GM12878 (cell line): ENCODE measurements at regions not wholly inside any gene's neighbourhood (a gene's known extent, or its start where the extent isn't known, plus 50 kb on each side); places are given as distances from the start of the nearest gene placed in this dataset.

Source experiments
- ATAC-seq: fragments of 200-7000 bp; cut with Tn5 transposase; 3 replicates; pipeline ENCODE4 v1.9.1; 2020; ENCODE audit warnings: mild to moderate bottlenecking, moderate library complexity
- BruUV-seq: library from RNA; stranded (reverse); fragments of 400-500 nt; replicated peaks from 2 replicates; lab custom pipeline; 2021; lab: Mats Ljungman, UMichigan
- CTCF ChIA-PET: fragments of 300-600 bp; sonication (Branson Sonifier 250); formaldehyde crosslinking; extraction: SDS; loops from one replicate; lab custom pipeline; 2021; ENCODE audit warnings: inconsistent platforms; lab: Yijun Ruan, JAX
- POLR2A ChIA-PET: fragments of 350-600 bp; formaldehyde crosslinking; extraction: SDS; loops from one replicate; lab custom pipeline; 2021; ENCODE audit warnings: inconsistent platforms; lab: Charles Lee
- RAD21 ChIA-PET: fragments of 300-600 bp; sonication (Branson Sonifier 250); formaldehyde crosslinking; loops from one replicate; lab custom pipeline; 2023; ENCODE audit warnings: antibody characterized with exemption; ENCODE audit not compliant: unreplicated experiment; lab: Charles Lee
- SMC1A ChIA-PET: fragments of 300-600 bp; sonication (Branson Sonifier 250); formaldehyde crosslinking; loops from one replicate; lab custom pipeline; 2023; ENCODE audit not compliant: unreplicated experiment, uncharacterized antibody; lab: Charles Lee
- DNase-seq: peaks from one replicate; pipeline ENCODE4 v3.0.0-alpha.2; 2011; ENCODE audit warnings: low read depth, low spot score
- FAIRE-seq: peaks from 3 replicates; lab custom pipeline; 2011; peaks lifted over from hg19 to GRCh38; lab: Jason Lieb, UNC
- H2AFZ ChIP-seq: 2 replicates; pipeline ENCODE4 v1.6.0; 2011; ENCODE audit warnings: low read depth, low read length, control low read depth; ENCODE audit not compliant: control insufficient read depth
- H3K27ac ChIP-seq: 2 replicates; pipeline ENCODE4 v1.5.1; 2011; ENCODE audit warnings: control low read depth; ENCODE audit not compliant: control insufficient read depth, insufficient read depth
- H3K27me3 ChIP-seq, 2 experiments: replicated peaks in 1 of 2; 2 replicates each; pipeline versions ENCODE4 v1.6.0 to v1.6.1; 2011; ENCODE audit warnings: low read length in 1 of 2; ENCODE audit not compliant: control insufficient read depth in 2 of 2, insufficient read depth in 2 of 2
- H3K36me3 ChIP-seq, 2 experiments: 2 replicates each; pipeline ENCODE4 v1.5.1; 2011; ENCODE audit warnings: low read length in 1 of 2; ENCODE audit not compliant: control insufficient read depth in 2 of 2, insufficient read depth in 2 of 2
- H3K4me1 ChIP-seq: 2 replicates; pipeline ENCODE4 v1.6.1; 2011; ENCODE audit warnings: mild to moderate bottlenecking, low read length, moderate library complexity, mixed read lengths; ENCODE audit not compliant: control insufficient read depth, insufficient read depth
- H3K4me2 ChIP-seq: 2 replicates; pipeline ENCODE4 v1.6.0; 2011; ENCODE audit warnings: control low read depth; ENCODE audit not compliant: control insufficient read depth, insufficient read depth
- H3K4me3 ChIP-seq: fragments of 200-600 bp; sonication (generic); 2 replicates; pipeline ENCODE4 v1.5.1; 2016
- H3K79me2 ChIP-seq: 2 replicates; pipeline ENCODE4 v1.6.0; 2011; ENCODE audit warnings: low read length; ENCODE audit not compliant: control insufficient read depth, insufficient read depth
- H3K9ac ChIP-seq: 2 replicates; pipeline ENCODE4 v1.8.0; 2011; ENCODE audit warnings: low read length, control low read depth, mixed read lengths; ENCODE audit not compliant: control insufficient read depth, insufficient read depth
- H3K9me3 ChIP-seq: replicated peaks from 3 replicates; pipeline ENCODE4 v1.5.1; 2011; ENCODE audit warnings: mild to moderate bottlenecking, low read length; ENCODE audit not compliant: control insufficient read depth, insufficient read depth
- H4K20me1 ChIP-seq: 2 replicates; pipeline ENCODE4 v1.6.0; 2011; ENCODE audit not compliant: control insufficient read depth, insufficient read depth
- ETV6 ChIP-seq, 2 experiments: fragments of 450-650 bp in 1 of 2; IDR thresholded peaks in 1 of 2; conservative IDR thresholded peaks in 1 of 2; 2 replicates each; pipeline ENCODE4 v1.6.1; 2014; ENCODE audit warnings: antibody characterized with exemption in 1 of 2, borderline replicate concordance in 1 of 2, low read depth in 1 of 2, mild to moderate bottlenecking in 1 of 2, moderate library complexity in 1 of 2
- HSF1 ChIP-seq: fragments of 150-350 bp; IDR thresholded peaks from 2 replicates; pipeline ENCODE4 v1.6.1; 2014; ENCODE audit warnings: mild to moderate bottlenecking, low read depth, low read length
- NR2C1 ChIP-seq: fragments of 450-650 bp; IDR thresholded peaks from 2 replicates; pipeline ENCODE4 v1.6.1; 2017; ENCODE audit warnings: antibody characterized with exemption, mild to moderate bottlenecking, moderate library complexity
- PAX8 ChIP-seq: fragments of 450-650 bp; IDR thresholded peaks from 2 replicates; pipeline ENCODE4 v1.6.1; 2017; ENCODE audit warnings: mild to moderate bottlenecking, moderate library complexity
- PML ChIP-seq: IDR thresholded peaks from 2 replicates; pipeline ENCODE4 v1.6.1; 2012; ENCODE audit warnings: low read length, inconsistent platforms
- POLR2A ChIP-seq: IDR thresholded peaks from 2 replicates; pipeline ENCODE4 v1.6.1; 2011; ENCODE audit warnings: low read depth, mild to moderate bottlenecking, low read length
- RBBP5 ChIP-seq: fragments of 200-600 bp; sonication (generic); conservative IDR thresholded peaks from 2 replicates; pipeline ENCODE4 v1.6.1; 2016
- SPI1 ChIP-seq: IDR thresholded peaks from 2 replicates; pipeline ENCODE4 v1.6.1; 2011; ENCODE audit warnings: low read depth, mild to moderate bottlenecking, low read length, moderate library complexity, borderline replicate concordance; ENCODE audit not compliant: insufficient read depth
- WRNIP1 ChIP-seq: IDR thresholded peaks from 2 replicates; pipeline ENCODE4 v1.6.1; 2011; ENCODE audit warnings: low read depth, low read length, improper control_type of control experiment, borderline replicate concordance
- ZZZ3 ChIP-seq: IDR thresholded peaks from 2 replicates; pipeline ENCODE4 v1.6.1; 2011; ENCODE audit warnings: low read depth; ENCODE audit not compliant: control insufficient read depth, insufficient read length
- whole genome bisulfite sequencing: methylation state at CpG from one replicate; pipeline ENCODE4 v1.1.6; 2016; ENCODE audit warnings: low lambda C conversion rate; ENCODE audit not compliant: insufficient replicate concordance, insufficient coverage; ENCODE audit errors: missing lambda C conversion rate; 5-methylcytosine and 5-hydroxymethylcytosine counted together
- in situ Hi-C: fragments of 300-500 bp; cut with MboI; formaldehyde crosslinking; loops from 9 replicates; pipeline ENCODE4 v1.14.3; 2018; ENCODE audit warnings: mixed read lengths
- intact Hi-C: fragments of 100-400 bp; cut with micrococcal nuclease; formaldehyde crosslinking; loops from one replicate; pipeline ENCODE4 v1.14.2; 2022; ENCODE audit not compliant: unreplicated experiment
- TF ChIP-seq, protein P1 (sequence below): fragments of 450-650 bp; IDR thresholded peaks from 2 replicates; pipeline ENCODE4 v1.6.1; 2018; ENCODE audit warnings: mild to moderate bottlenecking, low read depth, moderate library complexity; ENCODE audit not compliant: partially characterized antibody

DNA sequence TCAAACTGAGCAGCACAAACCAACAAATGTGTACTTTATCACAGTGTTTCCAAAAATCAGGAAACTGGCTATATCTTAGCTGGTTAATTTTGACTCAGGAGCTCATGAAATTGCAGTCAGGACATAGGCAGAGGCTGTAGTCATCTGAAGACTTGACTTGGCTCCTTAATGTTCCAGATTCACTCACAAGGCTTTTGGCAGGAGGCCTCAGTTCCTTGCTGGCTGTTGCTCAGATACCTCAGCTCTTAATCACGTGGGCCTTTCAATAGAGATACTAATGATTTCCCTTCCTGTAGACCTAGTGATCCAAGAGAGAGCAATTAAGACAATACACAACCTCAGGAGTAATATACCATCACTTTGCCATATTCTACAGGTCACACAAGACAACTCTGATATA lies 537.7 kb downstream of the BRINP3 start:
- H3K9ac ChIP-seq: no peak overlapping the region
- no peak for DNase-seq
- CTCF ChIA-PET: no interaction called here
- H3K27me3 ChIP-seq: no peaks in the 10 kb centered on the region
- no peak for ATAC-seq
- RAD21 ChIA-PET: no interaction called here
- no peaks in the 10 kb centered on the region for H3K36me3 ChIP-seq
- no peaks in the 10 kb centered on the region for H3K4me1 ChIP-seq
- FAIRE-seq: peak; percentile 13
- no peak overlapping the region for H3K4me3 ChIP-seq
- H3K27ac ChIP-seq: no peak overlapping the region
- no peaks in the 10 kb centered on the region for H4K20me1 ChIP-seq
- SMC1A ChIA-PET: no interaction called here
- in situ Hi-C loops: no loop called here
- POLR2A ChIA-PET: no interaction called here
- intact Hi-C loops: no loop called here
- no peak for TF ChIP-seq HSF1
- TF ChIP-seq SPI1: no peak
- TF ChIP-seq ZZZ3: no peak
- no peak for TF ChIP-seq RBBP5
- TF ChIP-seq, protein P1, sequence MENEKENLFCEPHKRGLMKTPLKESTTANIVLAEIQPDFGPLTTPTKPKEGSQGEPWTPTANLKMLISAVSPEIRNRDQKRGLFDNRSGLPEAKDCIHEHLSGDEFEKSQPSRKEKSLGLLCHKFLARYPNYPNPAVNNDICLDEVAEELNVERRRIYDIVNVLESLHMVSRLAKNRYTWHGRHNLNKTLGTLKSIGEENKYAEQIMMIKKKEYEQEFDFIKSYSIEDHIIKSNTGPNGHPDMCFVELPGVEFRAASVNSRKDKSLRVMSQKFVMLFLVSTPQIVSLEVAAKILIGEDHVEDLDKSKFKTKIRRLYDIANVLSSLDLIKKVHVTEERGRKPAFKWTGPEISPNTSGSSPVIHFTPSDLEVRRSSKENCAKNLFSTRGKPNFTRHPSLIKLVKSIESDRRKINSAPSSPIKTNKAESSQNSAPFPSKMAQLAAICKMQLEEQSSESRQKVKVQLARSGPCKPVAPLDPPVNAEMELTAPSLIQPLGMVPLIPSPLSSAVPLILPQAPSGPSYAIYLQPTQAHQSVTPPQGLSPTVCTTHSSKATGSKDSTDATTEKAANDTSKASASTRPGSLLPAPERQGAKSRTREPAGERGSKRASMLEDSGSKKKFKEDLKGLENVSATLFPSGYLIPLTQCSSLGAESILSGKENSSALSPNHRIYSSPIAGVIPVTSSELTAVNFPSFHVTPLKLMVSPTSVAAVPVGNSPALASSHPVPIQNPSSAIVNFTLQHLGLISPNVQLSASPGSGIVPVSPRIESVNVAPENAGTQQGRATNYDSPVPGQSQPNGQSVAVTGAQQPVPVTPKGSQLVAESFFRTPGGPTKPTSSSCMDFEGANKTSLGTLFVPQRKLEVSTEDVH: no peak
- no peak for TF ChIP-seq ETV6 (conservative IDR thresholded peaks at IDR 0.05 in 1 of 2, IDR thresholded peaks at IDR 0.05 in 1 of 2; ENCODE audit: borderline replicate concordance in 1 of 2, low read depth in 1 of 2)
- no peak for TF ChIP-seq PAX8
- no peak for TF ChIP-seq NR2C1
- TF ChIP-seq WRNIP1: no peak
- TF ChIP-seq PML: no peak
- TF ChIP-seq POLR2A: no peak
- H2AFZ ChIP-seq: no peak overlapping the region
- WGBS: 0% methylated on average over 1 of the region's 1 CpG
- no peak overlapping the region for H3K4me2 ChIP-seq
- BruUV-seq: no TSS peak
- no peaks in the 10 kb centered on the region for H3K9me3 ChIP-seq
- no peaks in the 10 kb centered on the region for H3K79me2 ChIP-seq
